ENCODE measurements at regions not wholly inside any gene's neighbourhood (a gene's known extent, or its start where the extent isn't known, plus 50 kb on each side); places are given as distances from the start of the nearest gene placed in this dataset.

GRCh38 chr17:65477600-65477999 is 83.8 kb downstream of the AXIN2 start:
- intact Hi-C loops (cut with micrococcal nuclease) = no loop called here
- DNase-seq = no peak
- no peak for ATAC-seq

- ATAC-seq (no peak), DNase-seq (no peak)
- intact Hi-C loops (cut with micrococcal nuclease) = no loop called here
Measured at GRCh38 chr17:65474660-65475059, 86.8 kb downstream of the AXIN2 start.

GRCh38 chr17:65473985-65474384 is 87.5 kb downstream of the AXIN2 start:
- DNase-seq = no peak
- intact Hi-C loops (cut with micrococcal nuclease) = no loop called here
- ATAC-seq = no peak

GRCh38 chr17:65473363-65473762 is 88.1 kb downstream of the AXIN2 start:
- ATAC-seq (peak; percentile 78), DNase-seq (no peak)
- intact Hi-C loops (cut with micrococcal nuclease) = no loop called here

GRCh38 chr17:65472666-65473309 is 88.7 kb downstream of the AXIN2 start:
- intact Hi-C loops (cut with micrococcal nuclease) = no loop called here
- DNase-seq (no peak), ATAC-seq (peak; percentile 63)

- ATAC-seq (no peak), DNase-seq (no peak)
- intact Hi-C loops (cut with micrococcal nuclease) = no loop called here
Measured at GRCh38 chr17:65470783-65471182, 90.7 kb downstream of the AXIN2 start.

GRCh38 chr17:65468321-65468720 is 93.1 kb downstream of the AXIN2 start:
- intact Hi-C loops (cut with micrococcal nuclease) = no loop called here
- ATAC-seq (no peak), DNase-seq (no peak)

GRCh38 chr17:65467156-65467555 is 94.3 kb downstream of the AXIN2 start:
- ATAC-seq (no peak), DNase-seq (no peak)
- intact Hi-C loops (cut with micrococcal nuclease) = no loop called here

GRCh38 chr17:65466547-65466946 is 94.9 kb downstream of the AXIN2 start:
- no peak for ATAC-seq
- no peak for DNase-seq
- intact Hi-C loops (cut with micrococcal nuclease) = no loop called here

- intact Hi-C loops (cut with micrococcal nuclease) = loop anchor here (5.0 kb wide), 1 partner anchor 84 kb away; no protein-coding TSS in a partner anchor
- ATAC-seq = peak; percentile 98
- peak; percentile 86 for DNase-seq
Measured at GRCh38 chr17:65463242-65463641, 98.2 kb downstream of the AXIN2 start.

GRCh38 chr17:65459677-65460347 is 101.6 kb downstream of the AXIN2 start:
- intact Hi-C loops (cut with micrococcal nuclease) = loop anchor here (5.0 to 10.0 kb wide), 2 partner anchors 87 to 335 kb away; no protein-coding TSS in a partner anchor
- no peak for DNase-seq
- ATAC-seq = no peak

GRCh38 chr17:65457635-65458257 is 103.7 kb downstream of the AXIN2 start:
- ATAC-seq (no peak), DNase-seq (no peak)
- intact Hi-C loops (cut with micrococcal nuclease) = loop anchor here (10.0 kb wide), 1 partner anchor 337 kb away; no protein-coding TSS in a partner anchor

- intact Hi-C loops (cut with micrococcal nuclease) = loop anchor here (10.0 kb wide), 1 partner anchor 338 kb away; no protein-coding TSS in a partner anchor
- DNase-seq (no peak), ATAC-seq (no peak)
Measured at GRCh38 chr17:65457183-65457582, 104.3 kb downstream of the AXIN2 start.

GRCh38 chr17:65456368-65457151 is 104.9 kb downstream of the AXIN2 start:
- peak; percentile 79 for ATAC-seq
- intact Hi-C loops (cut with micrococcal nuclease) = loop anchor here (10.0 kb wide), 1 partner anchor 338 kb away; no protein-coding TSS in a partner anchor

GRCh38 chr17:65455972-65456343 is 105.5 kb downstream of the AXIN2 start:
- intact Hi-C loops (cut with micrococcal nuclease) = loop anchor here (10.0 kb wide), 1 partner anchor 339 kb away; no protein-coding TSS in a partner anchor
- DNase-seq = no peak
- peak; percentile 90 for ATAC-seq

More at GRCh38 chr17:65456368-65457151, 104.9 kb downstream of the AXIN2 start:
- no peak for DNase-seq

- ATAC-seq (no peak), DNase-seq (no peak)
- intact Hi-C loops (cut with micrococcal nuclease) = loop anchor here (10.0 kb wide), 1 partner anchor 339 kb away; no protein-coding TSS in a partner anchor
Measured at GRCh38 chr17:65455154-65455971, 106.1 kb downstream of the AXIN2 start.

- ATAC-seq = no peak
- DNase-seq = no peak
- intact Hi-C loops (cut with micrococcal nuclease) = loop anchor here (10.0 kb wide), 1 partner anchor 341 kb away; no protein-coding TSS in a partner anchor
Measured at GRCh38 chr17:65453204-65453931, 108.1 kb downstream of the AXIN2 start.

GRCh38 chr17:65449495-65449894 is 112.0 kb downstream of the AXIN2 start:
- DNase-seq = no peak
- ATAC-seq = no peak
- intact Hi-C loops (cut with micrococcal nuclease) = no loop called here

All from left ventricle myocardium superior (tissue), 1 donor.